Adrenal gland (tissue), 5 donors: ENCODE measurements at regions not wholly inside any gene's neighbourhood (a gene's known extent, or its start where the extent isn't known, plus 50 kb on each side); places are given as distances from the start of the nearest gene placed in this dataset.

Source experiments
- CTCF ChIP-seq, 6 experiments: fragments of 450-650 bp in 4 of 6; fragments of 200-600 bp in 2 of 6; sonication (generic) in 1 of 6; IDR thresholded peaks; 1 replicate in 5 of 6; 2 replicates in 1 of 6; pipeline versions ENCODE4 v1.5.1 to v1.8.0; 2016 to 2021; ENCODE audit warnings: antibody characterized with exemption in 6 of 6, mild to moderate bottlenecking in 2 of 6, moderate library complexity in 1 of 6
- POLR2A ChIP-seq, 2 donors: fragments of 450-650 bp; IDR thresholded peaks; one replicate each; pipeline ENCODE4 v1.6.1; 2017; ENCODE audit warnings: antibody characterized with exemption in 2 of 2, mild to moderate bottlenecking in 2 of 2, moderate library complexity in 1 of 2
- donor health status: DM: no; HTN: no; CAD: no.

- no peak for TF ChIP-seq CTCF (IDR thresholded peaks at IDR 0.05)
- TF ChIP-seq POLR2A (IDR thresholded peaks at IDR 0.05) = no peak
These were observed 326.5 kb upstream of the CDH20 start for GRCh38 chr18:61006687-61007224.
